ENCODE measurements at regions not wholly inside any gene's neighbourhood (a gene's known extent, or its start where the extent isn't known, plus 50 kb on each side); places are given as distances from the start of the nearest gene placed in this dataset.
"Not testable (repeated sequence)": the region's sequence is repeated elsewhere in the genome, so short reads cannot be mapped to it uniquely, and the experiment has no call there.

GRCh38 chr5:91315701-91316100 lies 67.4 kb downstream of the ARRDC3 start:
- no peak for DNase-seq (ENCODE audit: low spot score)

GRCh38 chr5:91313757-91314673 lies 69.1 kb downstream of the ARRDC3 start:
- no peak for DNase-seq (ENCODE audit: low spot score)

- no peak for DNase-seq (ENCODE audit: low spot score)
Measured at GRCh38 chr5:91312698-91313097, 70.4 kb downstream of the ARRDC3 start.

GRCh38 chr5:91311697-91312501 lies 71.2 kb downstream of the ARRDC3 start:
- no peak for DNase-seq (ENCODE audit: low spot score)

GRCh38 chr5:91311168-91311696 lies 71.9 kb downstream of the ARRDC3 start:
- no peak for DNase-seq (ENCODE audit: low spot score)

- not testable (repeated sequence) for DNase-seq (ENCODE audit: low spot score)
Measured at GRCh38 chr5:91308157-91308556, 75.0 kb downstream of the ARRDC3 start.

DNA sequence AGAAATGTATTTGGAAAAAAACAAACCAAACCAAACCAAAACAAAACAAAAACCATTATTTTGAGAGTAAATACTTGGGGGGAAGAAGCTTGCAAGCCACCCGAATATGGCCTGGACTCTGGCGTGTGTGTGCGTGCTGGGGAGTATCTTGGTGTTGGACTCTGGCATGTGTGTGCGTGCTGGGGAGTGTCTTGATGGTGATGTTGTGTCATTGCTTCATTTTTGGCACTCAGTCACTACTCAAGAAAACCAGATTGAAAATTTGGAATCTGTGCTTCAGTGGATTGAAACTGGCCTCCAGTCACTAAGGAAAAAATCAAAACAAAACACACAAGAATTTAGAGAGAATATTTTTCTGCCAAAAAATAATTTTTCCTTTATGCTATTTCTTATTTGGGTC lies 76.1 kb downstream of the ARRDC3 start:
- DNase-seq (ENCODE audit: low spot score): no peak

- no peak for DNase-seq (ENCODE audit: low spot score)
Measured at GRCh38 chr5:91306497-91306896, 76.6 kb downstream of the ARRDC3 start.

DNA sequence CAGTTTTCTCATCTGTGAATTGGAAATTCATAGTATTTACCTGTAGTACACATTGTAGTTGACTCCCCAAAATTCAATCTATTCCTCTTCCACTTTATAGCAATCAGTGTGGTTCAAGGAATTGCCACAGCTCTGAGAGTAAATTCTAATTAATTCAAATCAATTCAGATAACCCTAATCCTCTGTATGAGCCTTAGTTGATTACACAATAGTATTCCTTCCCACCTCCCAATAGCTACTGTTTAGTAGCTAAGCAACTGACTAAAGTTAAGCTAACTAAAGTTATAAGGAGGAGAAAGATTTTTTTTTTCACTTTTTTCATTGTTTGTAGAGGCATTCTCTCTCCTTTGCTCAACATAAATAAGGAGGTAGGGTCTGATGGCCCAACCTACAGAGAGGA lies 77.5 kb downstream of the ARRDC3 start:
- DNase-seq (ENCODE audit: low spot score): no peak

- DNase-seq (ENCODE audit: low spot score): not testable (repeated sequence)
Measured at GRCh38 chr5:91304015-91304414, 79.1 kb downstream of the ARRDC3 start.

GRCh38 chr5:91302958-91303357 lies 80.2 kb downstream of the ARRDC3 start:
- no peak for DNase-seq (ENCODE audit: low spot score)

GRCh38 chr5:91302305-91302704 lies 80.8 kb downstream of the ARRDC3 start:
- DNase-seq (ENCODE audit: low spot score): no peak

DNA sequence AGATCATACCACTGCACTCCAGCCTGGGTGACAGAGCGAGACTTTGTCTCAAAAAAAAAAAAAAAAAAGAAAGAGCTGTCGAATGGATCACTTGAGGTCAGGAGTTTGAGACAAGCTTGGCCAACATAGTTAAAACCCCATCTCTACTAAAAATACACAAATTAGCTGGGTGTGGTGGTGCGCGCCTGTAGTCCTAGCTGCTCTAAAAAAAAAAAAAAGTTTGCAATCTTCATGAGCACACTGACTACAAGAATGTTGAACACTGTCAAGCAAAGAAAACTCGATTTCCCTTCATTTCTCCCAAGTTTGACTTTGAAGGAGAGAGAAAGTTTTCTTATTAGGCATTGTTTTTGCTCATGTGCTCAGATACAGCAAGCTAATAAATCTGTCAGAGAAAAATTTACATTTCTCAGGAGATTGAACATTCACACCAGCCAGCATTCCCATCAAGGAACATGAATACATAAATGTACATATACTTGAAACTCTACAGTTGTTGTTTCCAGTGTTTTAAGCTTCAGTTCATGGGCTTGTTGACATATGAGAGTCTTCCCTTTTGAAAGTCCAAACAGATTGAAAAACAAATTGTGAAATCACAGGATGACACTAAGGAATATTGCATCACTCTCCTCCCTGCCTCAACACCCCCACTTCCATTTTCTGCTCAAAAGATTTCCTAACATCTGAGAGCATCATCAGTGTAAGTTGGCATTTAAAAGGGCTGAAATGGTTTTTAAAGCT lies 81.8 kb downstream of the ARRDC3 start:
- DNase-seq (ENCODE audit: low spot score): no peak

GRCh38 chr5:91297994-91298393 lies 85.1 kb downstream of the ARRDC3 start:
- no peak for DNase-seq (ENCODE audit: low spot score)

DNA sequence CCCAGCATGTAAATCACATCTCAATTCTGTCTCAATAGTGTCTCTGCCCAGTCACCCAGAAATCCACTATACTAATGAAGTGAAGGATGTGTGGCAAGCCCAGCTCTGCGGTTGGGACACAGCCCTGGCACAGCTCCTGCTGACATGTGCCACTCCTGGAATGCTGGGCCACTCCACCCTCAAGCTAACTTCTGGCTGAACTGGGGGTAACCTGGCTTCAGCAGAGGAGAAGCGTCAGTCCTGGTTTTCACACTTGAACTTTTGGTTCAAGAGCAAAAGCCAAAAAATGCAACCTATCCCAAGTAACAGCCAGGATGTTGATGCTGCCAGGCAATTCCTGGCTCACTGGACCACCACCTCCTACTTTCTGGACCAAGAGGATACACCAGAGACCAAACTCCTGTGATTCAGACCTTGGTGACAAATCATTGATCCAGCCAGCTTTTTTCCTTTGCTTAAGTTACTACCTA lies 86.4 kb downstream of the ARRDC3 start:
- DNase-seq (ENCODE audit: low spot score): no peak

DNA sequence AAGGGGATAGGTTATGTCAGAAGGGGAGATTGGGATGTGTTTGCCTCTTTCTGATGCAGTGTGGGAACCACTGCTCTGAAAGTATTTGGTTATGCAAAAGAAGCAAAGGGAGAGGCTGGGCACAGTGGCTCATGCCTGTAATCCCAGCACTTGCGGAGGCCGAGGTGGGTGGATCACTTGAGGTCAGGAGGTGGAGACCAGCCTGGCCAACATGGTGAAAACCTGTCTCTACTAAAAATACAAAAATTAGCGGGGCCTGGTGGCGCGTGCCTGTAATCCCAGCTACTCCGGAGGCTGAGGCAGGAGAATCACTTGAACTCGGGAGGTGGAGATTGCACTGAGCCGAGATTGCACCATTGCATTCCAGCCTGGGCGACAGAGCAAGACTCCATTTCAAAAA lies 87.0 kb downstream of the ARRDC3 start:
- not testable (repeated sequence) for DNase-seq (ENCODE audit: low spot score)

- DNase-seq (ENCODE audit: low spot score): no peak
Measured at GRCh38 chr5:91293131-91293530, 90.0 kb downstream of the ARRDC3 start.

DNA sequence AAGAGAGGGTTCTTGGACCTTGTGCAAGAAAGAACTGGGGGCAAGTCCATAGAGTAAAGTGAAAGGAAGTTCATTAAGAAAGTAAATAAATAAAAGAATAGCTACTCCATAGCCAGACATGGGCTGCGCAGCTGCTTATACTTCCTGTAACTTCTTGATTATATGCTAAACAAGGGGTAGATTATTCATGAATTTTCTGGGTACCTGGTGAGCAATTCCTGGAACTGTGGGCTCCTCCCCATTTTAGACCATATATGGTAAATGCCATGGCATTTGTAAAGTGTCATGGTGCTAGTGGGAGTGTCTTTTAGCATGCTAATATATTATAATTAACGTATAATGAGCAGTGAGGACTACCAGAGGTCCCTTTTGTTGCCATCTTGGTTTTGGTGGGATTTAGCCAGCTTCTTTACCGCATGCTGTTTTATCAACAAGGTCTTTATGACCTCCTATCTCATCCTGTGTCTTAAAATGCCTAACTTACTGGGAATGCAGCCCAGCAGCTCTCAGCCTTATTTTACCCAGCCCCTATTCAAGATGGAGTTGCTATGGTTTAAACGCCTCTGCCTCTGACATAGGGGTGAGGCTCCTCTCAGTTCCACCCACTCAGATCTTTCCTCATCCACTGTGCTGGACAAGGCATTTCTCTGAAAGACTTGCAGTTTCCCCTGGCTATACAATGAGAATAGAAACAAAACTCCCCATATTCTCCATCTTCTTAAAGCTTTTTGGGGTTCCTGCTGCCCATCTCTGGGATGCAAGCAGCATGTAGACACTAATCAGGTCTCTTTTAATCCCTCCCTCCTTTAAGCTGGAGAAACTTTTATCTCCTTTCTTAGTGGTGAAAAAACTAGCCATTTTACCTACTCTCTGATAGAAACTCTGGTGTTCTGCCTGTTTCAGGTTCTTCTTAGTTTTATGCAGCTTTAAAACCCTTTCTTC lies 91.2 kb downstream of the ARRDC3 start:
- DNase-seq (ENCODE audit: low spot score): no peak

- no peak for DNase-seq (ENCODE audit: low spot score)
Measured at GRCh38 chr5:91288118-91288916, 94.8 kb downstream of the ARRDC3 start.
